ENCODE measurements at regions not wholly inside any gene's neighbourhood (a gene's known extent, or its start where the extent isn't known, plus 50 kb on each side); places are given as distances from the start of the nearest gene placed in this dataset.

- Histone ChIP-seq H3K4me2 (ENCODE audit: extremely low read depth, insufficient read depth, low read length) (no peak overlapping the region), H4K20me1 (ENCODE audit: control insufficient read depth, extremely low read depth, insufficient read depth, low read length) (no peaks in the 10 kb centered on the region), H3K27ac (ENCODE audit: insufficient read depth, low read length) (no peak overlapping the region), H3K9me3 (ENCODE audit: control insufficient read depth, insufficient read depth, low read depth, low read length) (no peaks in the 10 kb centered on the region), H3K4me1 (ENCODE audit: control insufficient read depth, extremely low read depth, insufficient read depth, low read length) (no peaks in the 10 kb centered on the region), H3K9ac (ENCODE audit: insufficient read depth, low read length) (no peak overlapping the region), H3K4me3 (replicated peaks in 1 of 4; ENCODE audit: control extremely low read depth in 1 of 4, insufficient read depth in 1 of 4, low read depth in 3 of 4, low read length in 4 of 4) (no peak overlapping the region), H3K79me2 (ENCODE audit: control insufficient read depth, insufficient read depth, low read length) (no peaks in the 10 kb centered on the region), H3K36me3 (ENCODE audit: control insufficient read depth, insufficient read depth, low read length) (no peaks in the 10 kb centered on the region), H3K27me3 (ENCODE audit: control insufficient read depth, insufficient read depth, low read length) (no peaks in the 10 kb centered on the region), H2AFZ (ENCODE audit: low read length) (no peak overlapping the region)
- TF ChIP-seq EZH2 (IDR thresholded peaks at IDR 0.05; ENCODE audit: low read length, missing control alignments) (no peak), CTCF (conservative IDR thresholded peaks at IDR 0.05 in 1 of 2, IDR thresholded peaks at IDR 0.05 in 1 of 2; ENCODE audit: low read depth in 1 of 2, low read length in 2 of 2) (no peak)
- no peak for DNase-seq (ENCODE audit: low read depth in 2 of 2)
Observed at GRCh38 chr7:123292227-123292626, 92.5 kb upstream of the SLC13A1 start.

- H3K9me3 ChIP-seq (ENCODE audit: control insufficient read depth, insufficient read depth, low read depth, low read length), result no peaks in the 10 kb centered on the region
- no peak overlapping the region for H3K4me3 ChIP-seq (replicated peaks in 1 of 4; ENCODE audit: control extremely low read depth in 1 of 4, insufficient read depth in 1 of 4, low read depth in 3 of 4, low read length in 4 of 4)
- H2AFZ ChIP-seq (ENCODE audit: low read length), result no peak overlapping the region
- no peak for DNase-seq (ENCODE audit: low read depth in 2 of 2)
- H3K4me2 ChIP-seq (ENCODE audit: extremely low read depth, insufficient read depth, low read length), result no peak overlapping the region
- H3K79me2 ChIP-seq (ENCODE audit: control insufficient read depth, insufficient read depth, low read length), result no peaks in the 10 kb centered on the region
- TF ChIP-seq CTCF (conservative IDR thresholded peaks at IDR 0.05 in 1 of 2, IDR thresholded peaks at IDR 0.05 in 1 of 2; ENCODE audit: low read depth in 1 of 2, low read length in 2 of 2) (no peak), EZH2 (IDR thresholded peaks at IDR 0.05; ENCODE audit: low read length, missing control alignments) (no peak)
- H3K4me1 ChIP-seq (ENCODE audit: control insufficient read depth, extremely low read depth, insufficient read depth, low read length), result no peaks in the 10 kb centered on the region
- H4K20me1 ChIP-seq (ENCODE audit: control insufficient read depth, extremely low read depth, insufficient read depth, low read length), result no peaks in the 10 kb centered on the region
- H3K9ac ChIP-seq (ENCODE audit: insufficient read depth, low read length), result no peak overlapping the region
- no peaks in the 10 kb centered on the region for H3K36me3 ChIP-seq (ENCODE audit: control insufficient read depth, insufficient read depth, low read length)
- H3K27me3 ChIP-seq (ENCODE audit: control insufficient read depth, insufficient read depth, low read length), result no peaks in the 10 kb centered on the region
- no peak overlapping the region for H3K27ac ChIP-seq (ENCODE audit: insufficient read depth, low read length)
Observed at GRCh38 chr7:123289200-123289599, 89.4 kb upstream of the SLC13A1 start.

DNA sequence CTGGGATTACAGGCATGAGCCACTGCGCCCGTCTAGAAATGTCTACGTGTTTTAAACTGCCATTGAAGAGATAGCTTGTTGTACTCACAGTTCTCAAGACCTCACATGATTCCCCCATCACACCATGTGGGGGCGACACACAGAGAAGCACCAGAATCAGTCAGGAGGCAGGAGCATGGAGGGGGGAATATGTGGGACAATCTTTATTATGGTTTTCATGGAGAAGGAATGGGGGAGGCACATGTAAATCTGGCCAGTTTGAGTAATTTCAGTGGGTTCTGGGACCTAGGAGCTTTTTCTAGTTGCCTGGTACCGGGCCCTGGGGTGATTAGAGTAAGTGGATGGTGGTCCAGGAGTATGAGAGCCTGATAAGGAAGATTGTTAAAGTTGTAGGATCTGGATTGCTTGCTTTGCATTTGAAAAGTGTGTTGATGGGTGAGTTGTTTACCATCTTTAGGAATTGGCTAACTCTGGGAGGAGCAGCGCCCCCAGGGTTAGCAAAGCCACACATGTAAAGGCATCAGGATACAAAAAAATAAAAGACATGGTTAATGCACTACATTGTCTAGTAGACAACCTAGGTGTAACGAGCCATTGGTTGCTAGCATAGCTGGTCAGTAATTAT is 85.4 kb upstream of the SLC13A1 start:
- H4K20me1 ChIP-seq (ENCODE audit: control insufficient read depth, extremely low read depth, insufficient read depth, low read length), result no peaks in the 10 kb centered on the region
- H3K27me3 ChIP-seq (ENCODE audit: control insufficient read depth, insufficient read depth, low read length), result no peaks in the 10 kb centered on the region
- no peak overlapping the region for H3K27ac ChIP-seq (ENCODE audit: insufficient read depth, low read length)
- no peaks in the 10 kb centered on the region for H3K79me2 ChIP-seq (ENCODE audit: control insufficient read depth, insufficient read depth, low read length)
- no peak overlapping the region for H3K9ac ChIP-seq (ENCODE audit: insufficient read depth, low read length)
- H3K4me2 ChIP-seq (ENCODE audit: extremely low read depth, insufficient read depth, low read length), result no peak overlapping the region
- H3K9me3 ChIP-seq (ENCODE audit: control insufficient read depth, insufficient read depth, low read depth, low read length), result no peaks in the 10 kb centered on the region
- no peak overlapping the region for H3K4me3 ChIP-seq (replicated peaks in 1 of 4; ENCODE audit: control extremely low read depth in 1 of 4, insufficient read depth in 1 of 4, low read depth in 3 of 4, low read length in 4 of 4)
- H2AFZ ChIP-seq (ENCODE audit: low read length), result no peak overlapping the region
- TF ChIP-seq CTCF (conservative IDR thresholded peaks at IDR 0.05 in 1 of 2, IDR thresholded peaks at IDR 0.05 in 1 of 2; ENCODE audit: low read depth in 1 of 2, low read length in 2 of 2) (no peak), EZH2 (IDR thresholded peaks at IDR 0.05; ENCODE audit: low read length, missing control alignments) (no peak)
- no peaks in the 10 kb centered on the region for H3K36me3 ChIP-seq (ENCODE audit: control insufficient read depth, insufficient read depth, low read length)
- no peak for DNase-seq (ENCODE audit: low read depth in 2 of 2)
- H3K4me1 ChIP-seq (ENCODE audit: control insufficient read depth, extremely low read depth, insufficient read depth, low read length), result no peaks in the 10 kb centered on the region

Measured in fibroblast of lung (primary cell).